HepG2 (cell line): ENCODE measurements at regions not wholly inside any gene's neighbourhood (a gene's known extent, or its start where the extent isn't known, plus 50 kb on each side); places are given as distances from the start of the nearest gene placed in this dataset.

Experiments used
- ASH2L ChIP-seq: fragments of 300-600, 200-600 bp; sonication (generic); IDR thresholded peaks from 2 replicates; pipeline ENCODE4 v1.7.0; 2017; ENCODE audit warnings: low read depth, mild to moderate bottlenecking, moderate library complexity, mixed read lengths, low read length; ENCODE audit not compliant: insufficient read length
- EP300 ChIP-seq, 3 experiments: sonication (generic) in 1 of 3; formaldehyde crosslinking in 1 of 3; IDR thresholded peaks; 2 replicates each; pipeline versions ENCODE4 v1.5.1 to v1.6.1; 2011 to 2020; ENCODE audit warnings: low read depth in 2 of 3, low read length in 2 of 3, borderline replicate concordance in 1 of 3, improper control_type of control experiment in 1 of 3, mild to moderate bottlenecking in 1 of 3, missing genetic modification reagents in 1 of 3, moderate library complexity in 1 of 3
- HNF4G ChIP-seq, 2 experiments: sonication (generic) in 1 of 2; formaldehyde crosslinking in 1 of 2; IDR thresholded peaks; 2 replicates each; pipeline versions ENCODE4 v1.4.0 to v1.6.1; 2011 to 2020; ENCODE audit warnings: borderline replicate concordance in 2 of 2, low read depth in 2 of 2, mild to moderate bottlenecking in 2 of 2, low read length in 1 of 2, missing genetic modification reagents in 1 of 2, moderate library complexity in 1 of 2
- ZFP37 ChIP-seq: sonication (generic); formaldehyde crosslinking; IDR thresholded peaks from 2 replicates; pipeline ENCODE4 v1.4.0; 2020; ENCODE audit warnings: missing genetic modification reagents, borderline replicate concordance
- ZNF430 ChIP-seq: sonication (generic); formaldehyde crosslinking; IDR thresholded peaks from 2 replicates; pipeline ENCODE4 v1.9.0; 2021; ENCODE audit warnings: mild to moderate bottlenecking, missing genetic modification reagents
- ZNF546 ChIP-seq: sonication (generic); formaldehyde crosslinking; conservative IDR thresholded peaks from 2 replicates; pipeline ENCODE4 v1.8.1; 2023; ENCODE audit warnings: mild to moderate bottlenecking, missing genetic modification reagents
- ZNF746 ChIP-seq: sonication (generic); formaldehyde crosslinking; IDR thresholded peaks from 2 replicates; pipeline ENCODE4 v1.8.0; 2022; ENCODE audit warnings: mild to moderate bottlenecking, missing genetic modification reagents
- TF ChIP-seq, protein P1 (sequence below): sonication (generic); formaldehyde crosslinking; IDR thresholded peaks from 2 replicates; pipeline ENCODE4 v1.5.0; 2020; ENCODE audit warnings: missing genetic modification reagents
- TF ChIP-seq, protein P2 (sequence below): sonication (generic); formaldehyde crosslinking; IDR thresholded peaks from 2 replicates; pipeline ENCODE4 v1.9.0; 2021; ENCODE audit warnings: missing genetic modification reagents, borderline replicate concordance
- TF ChIP-seq, protein P3 (sequence below): sonication (generic); formaldehyde crosslinking; IDR thresholded peaks from 2 replicates; pipeline ENCODE4 v1.4.0; 2020; ENCODE audit warnings: missing genetic modification reagents, borderline replicate concordance

DNA sequence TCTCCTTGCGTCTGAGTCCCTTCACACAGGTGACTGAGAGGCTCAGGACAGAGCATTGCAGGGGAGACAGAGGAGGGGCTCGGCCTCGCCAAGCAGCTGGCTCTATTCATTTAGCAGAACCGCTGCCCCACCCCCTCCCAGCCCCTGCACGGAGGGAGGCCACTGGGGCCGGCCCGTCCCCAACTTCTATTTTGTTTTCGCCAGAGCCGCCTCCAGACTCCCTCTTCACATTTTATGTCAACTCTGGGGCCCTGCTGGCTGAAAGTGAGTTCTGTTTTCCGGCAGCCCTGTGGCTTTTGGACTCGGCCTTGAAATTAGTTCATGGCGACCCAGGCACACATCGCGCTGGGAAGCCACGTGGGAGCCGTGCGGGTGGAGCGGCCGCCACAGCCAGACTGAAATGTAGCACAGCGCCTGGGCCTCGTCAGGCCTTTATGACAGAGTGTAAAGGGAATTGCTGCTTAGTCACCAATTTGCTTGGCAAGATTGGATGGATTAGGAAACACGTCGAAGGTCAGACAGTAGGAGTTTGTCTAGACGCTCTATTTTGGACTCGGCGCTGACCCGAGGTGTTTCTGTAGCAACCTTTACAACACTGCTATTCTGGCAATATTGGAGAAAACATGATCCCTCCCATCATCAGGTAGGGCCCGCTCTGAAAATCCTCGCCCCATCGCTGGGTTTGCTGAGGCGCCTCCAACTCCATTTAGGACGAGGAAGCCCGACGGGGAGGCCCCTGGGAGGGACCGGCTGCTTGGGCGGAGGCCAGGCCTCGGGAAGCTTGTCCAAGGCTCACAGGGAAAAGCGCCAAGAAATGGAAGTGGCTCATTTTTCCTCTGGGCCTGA lies 90.7 kb upstream of the CTDP1 start (continued):
- TF ChIP-seq EP300 (IDR thresholded peaks at IDR 0.05; ENCODE audit: low read depth in 2 of 2, low read length in 2 of 2), result no peak
- TF ChIP-seq EP300 (CRISPR knock-in tag; IDR thresholded peaks at IDR 0.05; ENCODE audit: borderline replicate concordance), result no peak
- TF ChIP-seq ZNF746, result no peak
- peak; percentile 94 for TF ChIP-seq ZFP37
- peak; percentile 76; the same call in 1 of the 2 replicates for TF ChIP-seq ZNF430 (CRISPR knock-in tag)
- TF ChIP-seq, protein P1, sequence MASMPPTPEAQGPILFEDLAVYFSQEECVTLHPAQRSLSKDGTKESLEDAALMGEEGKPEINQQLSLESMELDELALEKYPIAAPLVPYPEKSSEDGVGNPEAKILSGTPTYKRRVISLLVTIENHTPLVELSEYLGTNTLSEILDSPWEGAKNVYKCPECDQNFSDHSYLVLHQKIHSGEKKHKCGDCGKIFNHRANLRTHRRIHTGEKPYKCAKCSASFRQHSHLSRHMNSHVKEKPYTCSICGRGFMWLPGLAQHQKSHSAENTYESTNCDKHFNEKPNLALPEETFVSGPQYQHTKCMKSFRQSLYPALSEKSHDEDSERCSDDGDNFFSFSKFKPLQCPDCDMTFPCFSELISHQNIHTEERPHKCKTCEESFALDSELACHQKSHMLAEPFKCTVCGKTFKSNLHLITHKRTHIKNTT (CRISPR knock-in tag), result no peak
- TF ChIP-seq, protein P2, sequence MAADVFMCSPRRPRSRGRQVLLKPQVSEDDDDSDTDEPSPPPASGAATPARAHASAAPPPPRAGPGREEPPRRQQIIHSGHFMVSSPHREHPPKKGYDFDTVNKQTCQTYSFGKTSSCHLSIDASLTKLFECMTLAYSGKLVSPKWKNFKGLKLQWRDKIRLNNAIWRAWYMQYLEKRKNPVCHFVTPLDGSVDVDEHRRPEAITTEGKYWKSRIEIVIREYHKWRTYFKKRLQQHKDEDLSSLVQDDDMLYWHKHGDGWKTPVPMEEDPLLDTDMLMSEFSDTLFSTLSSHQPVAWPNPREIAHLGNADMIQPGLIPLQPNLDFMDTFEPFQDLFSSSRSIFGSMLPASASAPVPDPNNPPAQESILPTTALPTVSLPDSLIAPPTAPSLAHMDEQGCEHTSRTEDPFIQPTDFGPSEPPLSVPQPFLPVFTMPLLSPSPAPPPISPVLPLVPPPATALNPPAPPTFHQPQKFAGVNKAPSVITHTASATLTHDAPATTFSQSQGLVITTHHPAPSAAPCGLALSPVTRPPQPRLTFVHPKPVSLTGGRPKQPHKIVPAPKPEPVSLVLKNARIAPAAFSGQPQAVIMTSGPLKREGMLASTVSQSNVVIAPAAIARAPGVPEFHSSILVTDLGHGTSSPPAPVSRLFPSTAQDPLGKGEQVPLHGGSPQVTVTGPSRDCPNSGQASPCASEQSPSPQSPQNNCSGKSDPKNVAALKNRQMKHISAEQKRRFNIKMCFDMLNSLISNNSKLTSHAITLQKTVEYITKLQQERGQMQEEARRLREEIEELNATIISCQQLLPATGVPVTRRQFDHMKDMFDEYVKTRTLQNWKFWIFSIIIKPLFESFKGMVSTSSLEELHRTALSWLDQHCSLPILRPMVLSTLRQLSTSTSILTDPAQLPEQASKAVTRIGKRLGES (CRISPR knock-in tag), result peak; percentile 90; the same call in 1 of the 2 replicates
- TF ChIP-seq HNF4G (IDR thresholded peaks at IDR 0.05; ENCODE audit: borderline replicate concordance, low read depth, low read length), result no peak
- 0 out of 2 replicates have a peak, but pooled peaks have one; percentile 48 for TF ChIP-seq HNF4G (CRISPR knock-in tag; IDR thresholded peaks at IDR 0.05; ENCODE audit: borderline replicate concordance, low read depth)
- 0 out of 2 replicates have a peak, but pooled peaks have one; percentile 28 for TF ChIP-seq ZNF546 (CRISPR knock-in tag)
- TF ChIP-seq, protein P3, sequence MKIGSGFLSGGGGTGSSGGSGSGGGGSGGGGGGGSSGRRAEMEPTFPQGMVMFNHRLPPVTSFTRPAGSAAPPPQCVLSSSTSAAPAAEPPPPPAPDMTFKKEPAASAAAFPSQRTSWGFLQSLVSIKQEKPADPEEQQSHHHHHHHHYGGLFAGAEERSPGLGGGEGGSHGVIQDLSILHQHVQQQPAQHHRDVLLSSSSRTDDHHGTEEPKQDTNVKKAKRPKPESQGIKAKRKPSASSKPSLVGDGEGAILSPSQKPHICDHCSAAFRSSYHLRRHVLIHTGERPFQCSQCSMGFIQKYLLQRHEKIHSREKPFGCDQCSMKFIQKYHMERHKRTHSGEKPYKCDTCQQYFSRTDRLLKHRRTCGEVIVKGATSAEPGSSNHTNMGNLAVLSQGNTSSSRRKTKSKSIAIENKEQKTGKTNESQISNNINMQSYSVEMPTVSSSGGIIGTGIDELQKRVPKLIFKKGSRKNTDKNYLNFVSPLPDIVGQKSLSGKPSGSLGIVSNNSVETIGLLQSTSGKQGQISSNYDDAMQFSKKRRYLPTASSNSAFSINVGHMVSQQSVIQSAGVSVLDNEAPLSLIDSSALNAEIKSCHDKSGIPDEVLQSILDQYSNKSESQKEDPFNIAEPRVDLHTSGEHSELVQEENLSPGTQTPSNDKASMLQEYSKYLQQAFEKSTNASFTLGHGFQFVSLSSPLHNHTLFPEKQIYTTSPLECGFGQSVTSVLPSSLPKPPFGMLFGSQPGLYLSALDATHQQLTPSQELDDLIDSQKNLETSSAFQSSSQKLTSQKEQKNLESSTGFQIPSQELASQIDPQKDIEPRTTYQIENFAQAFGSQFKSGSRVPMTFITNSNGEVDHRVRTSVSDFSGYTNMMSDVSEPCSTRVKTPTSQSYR, result no peak
- peak; percentile 28 for TF ChIP-seq ASH2L
